ENCODE measurements at regions not wholly inside any gene's neighbourhood (a gene's known extent, or its start where the extent isn't known, plus 50 kb on each side); places are given as distances from the start of the nearest gene placed in this dataset.
"Not testable (repeated sequence)": the region's sequence is repeated elsewhere in the genome, so short reads cannot be mapped to it uniquely, and the experiment has no call there.

- H3K4me1 Mint-ChIP-seq: no peaks in the 10 kb centered on the region
- CTCF ChIA-PET: no interaction called here
- no peaks in the 10 kb centered on the region for H3K9me3 Mint-ChIP-seq
- no peak for ATAC-seq (ENCODE audit: low read depth)
- POLR2A ChIA-PET: no interaction called here
- no peak for TF ChIP-seq CTCF (IDR thresholded peaks at IDR 0.05)
- DNase-seq: no peak
- H3K27ac Mint-ChIP-seq: no peak overlapping the region
- peaks cover 3% of the 10 kb centered on the region for H3K36me3 Mint-ChIP-seq (ENCODE audit: low read depth)
- no peaks in the 10 kb centered on the region for H3K27me3 Mint-ChIP-seq
- no peak overlapping the region for H3K4me3 Mint-ChIP-seq
- intact Hi-C loops (cut with micrococcal nuclease): no loop called here
These were observed 141.0 kb downstream of the LTN1 start for GRCh38 chr21:28851645-28852044.

- H3K4me3 Mint-ChIP-seq; ATAC-seq (ENCODE audit: low read depth); POLR2A ChIA-PET; H3K36me3 Mint-ChIP-seq (ENCODE audit: low read depth); H3K9me3 Mint-ChIP-seq; CTCF ChIA-PET; intact Hi-C loops (cut with micrococcal nuclease); H3K27me3 Mint-ChIP-seq; H3K27ac Mint-ChIP-seq; DNase-seq; H3K4me1 Mint-ChIP-seq: not testable (repeated sequence)
These were observed 153.4 kb downstream of the LTN1 start for GRCh38 chr21:28839237-28839636.

GRCh38 chr21:28837426-28837825, 155.3 kb downstream of the LTN1 start:
- H3K9me3 Mint-ChIP-seq; H3K27ac Mint-ChIP-seq; ATAC-seq (ENCODE audit: low read depth); CTCF ChIA-PET; DNase-seq; H3K27me3 Mint-ChIP-seq; POLR2A ChIA-PET; intact Hi-C loops (cut with micrococcal nuclease); H3K4me3 Mint-ChIP-seq; H3K4me1 Mint-ChIP-seq; H3K36me3 Mint-ChIP-seq (ENCODE audit: low read depth): not testable (repeated sequence)

- CTCF ChIA-PET; DNase-seq; H3K27ac Mint-ChIP-seq; H3K36me3 Mint-ChIP-seq (ENCODE audit: low read depth); H3K27me3 Mint-ChIP-seq; H3K4me1 Mint-ChIP-seq; ATAC-seq (ENCODE audit: low read depth); H3K4me3 Mint-ChIP-seq; POLR2A ChIA-PET; intact Hi-C loops (cut with micrococcal nuclease); H3K9me3 Mint-ChIP-seq: not testable (repeated sequence)
These were observed 156.1 kb downstream of the LTN1 start for GRCh38 chr21:28836588-28836987.

GRCh38 chr21:28834335-28835238, 158.1 kb downstream of the LTN1 start:
- Mint-ChIP-seq H3K27ac (no peak overlapping the region), H3K27me3 (no peaks in the 10 kb centered on the region), H3K4me1 (peaks cover 2% of the 10 kb centered on the region), H3K36me3 (ENCODE audit: low read depth) (no peaks in the 10 kb centered on the region), H3K9me3 (no peaks in the 10 kb centered on the region), H3K4me3 (no peak overlapping the region)
- CTCF ChIA-PET: no interaction called here
- TF ChIP-seq CTCF (IDR thresholded peaks at IDR 0.05): no peak
- no peak for DNase-seq
- intact Hi-C loops (cut with micrococcal nuclease): no loop called here
- POLR2A ChIA-PET: no interaction called here
- ATAC-seq (ENCODE audit: low read depth): no peak

- CTCF ChIA-PET: no interaction called here
- no peak for TF ChIP-seq CTCF (IDR thresholded peaks at IDR 0.05)
- no peak for DNase-seq
- no peak for ATAC-seq (ENCODE audit: low read depth)
- Mint-ChIP-seq H3K27ac (no peak overlapping the region), H3K36me3 (ENCODE audit: low read depth) (no peaks in the 10 kb centered on the region), H3K4me1 (peaks cover 2% of the 10 kb centered on the region), H3K27me3 (no peaks in the 10 kb centered on the region), H3K4me3 (no peak overlapping the region), H3K9me3 (no peaks in the 10 kb centered on the region)
- POLR2A ChIA-PET: no interaction called here
- intact Hi-C loops (cut with micrococcal nuclease): no loop called here
These were observed 159.1 kb downstream of the LTN1 start for GRCh38 chr21:28833609-28834008.

All from activated B cell treated with CpG ODN at 0.5 μM for 24 hours (primary cell).